ENCODE measurements at regions not wholly inside any gene's neighbourhood (a gene's known extent, or its start where the extent isn't known, plus 50 kb on each side); places are given as distances from the start of the nearest gene placed in this dataset.
A peak's percentile ranks its signal among the peaks of the same experiment; 100 is the strongest.

GRCh38 chr2:177147093-177147694, 65.4 kb upstream of the HNRNPA3 start:
- no peak for TF ChIP-seq ATF3 (IDR thresholded peaks at IDR 0.05)
- TF ChIP-seq SP1 (IDR thresholded peaks at IDR 0.05), result no peak
- TF ChIP-seq RAD21 (IDR thresholded peaks at IDR 0.05), result peak; percentile 82
- TF ChIP-seq CTCF (IDR thresholded peaks at IDR 0.05; ENCODE audit: low read depth, low read length, missing input control), result peak; percentile 56
- Histone ChIP-seq H3K27ac (ENCODE audit: low read depth in 1 of 2, low read length in 2 of 2) (no peak overlapping the region), H3K36me3 (ENCODE audit: control insufficient read depth in 4 of 4, insufficient read depth in 3 of 4, low read depth in 1 of 4, low read length in 3 of 4) (no peaks in the 10 kb centered on the region), H3K4me3 (ENCODE audit: low read depth in 1 of 3, low read length in 3 of 3) (no peak overlapping the region), H3K4me1 (ENCODE audit: control insufficient read depth in 4 of 4, insufficient read depth in 4 of 4, low read length in 3 of 4) (peaks cover 0 to 10% (median 7%) of the 10 kb centered on the region in 4 donors), H3K27me3 (ENCODE audit: control insufficient read depth in 4 of 4, insufficient read depth in 4 of 4, low read length in 3 of 4) (peaks cover 0 to 8% (median 3%) of the 10 kb centered on the region in 4 donors), H3K9ac (ENCODE audit: low read depth in 1 of 2, low read length in 2 of 2) (no peak overlapping the region), H3K9me3 (ENCODE audit: control insufficient read depth in 4 of 4, low read length in 3 of 4) (no peaks in the 10 kb centered on the region)
- DNase-seq (ENCODE audit: low spot score), result no peak
- under 1% methylated on average over 2 of the region's 2 CpGs for WGBS

DNA sequence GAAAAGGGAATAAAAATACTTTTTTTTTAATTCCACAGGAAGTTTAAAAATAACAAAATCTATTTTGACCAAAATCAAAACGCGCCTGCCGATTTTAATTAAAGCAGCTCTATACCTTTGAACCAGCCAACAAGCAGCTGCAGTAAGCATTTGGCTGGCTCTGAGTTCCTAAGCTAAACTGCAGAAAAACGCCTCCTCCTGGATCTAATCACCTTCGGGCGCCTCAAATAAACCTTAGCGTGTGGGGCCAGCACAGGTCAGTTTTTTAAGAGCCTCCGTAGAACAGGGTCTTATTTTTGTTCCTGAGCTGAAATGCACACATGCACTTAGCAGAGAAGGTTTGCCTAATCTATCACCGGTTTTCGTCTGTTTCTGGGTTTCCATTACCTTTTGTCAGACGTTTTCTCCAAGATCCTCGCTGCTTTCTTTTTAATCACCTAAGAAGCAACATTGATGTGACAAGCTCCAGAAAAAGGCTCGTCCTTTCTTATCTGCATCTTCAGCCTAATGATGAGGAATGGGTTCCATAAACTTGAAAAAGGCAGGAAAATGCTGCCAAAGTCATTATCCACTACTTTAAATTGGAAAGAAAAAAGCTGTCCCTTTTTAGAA, 64.7 kb upstream of the HNRNPA3 start:
- Histone ChIP-seq H3K9ac (ENCODE audit: low read depth in 1 of 2, low read length in 2 of 2) (no peak overlapping the region), H3K9me3 (ENCODE audit: control insufficient read depth in 4 of 4, low read length in 3 of 4) (no peaks in the 10 kb centered on the region), H3K4me3 (ENCODE audit: low read depth in 1 of 3, low read length in 3 of 3) (no peak overlapping the region), H3K27me3 (ENCODE audit: control insufficient read depth in 4 of 4, insufficient read depth in 4 of 4, low read length in 3 of 4) (peaks cover 0 to 8% (median 3%) of the 10 kb centered on the region in 4 donors), H3K36me3 (ENCODE audit: control insufficient read depth in 4 of 4, insufficient read depth in 3 of 4, low read depth in 1 of 4, low read length in 3 of 4) (no peaks in the 10 kb centered on the region), H3K4me1 (ENCODE audit: control insufficient read depth in 4 of 4, insufficient read depth in 4 of 4, low read length in 3 of 4) (peaks cover 0 to 10% (median 7%) of the 10 kb centered on the region in 4 donors), H3K27ac (ENCODE audit: low read depth in 1 of 2, low read length in 2 of 2) (no peak overlapping the region)
- TF ChIP-seq, protein P1, sequence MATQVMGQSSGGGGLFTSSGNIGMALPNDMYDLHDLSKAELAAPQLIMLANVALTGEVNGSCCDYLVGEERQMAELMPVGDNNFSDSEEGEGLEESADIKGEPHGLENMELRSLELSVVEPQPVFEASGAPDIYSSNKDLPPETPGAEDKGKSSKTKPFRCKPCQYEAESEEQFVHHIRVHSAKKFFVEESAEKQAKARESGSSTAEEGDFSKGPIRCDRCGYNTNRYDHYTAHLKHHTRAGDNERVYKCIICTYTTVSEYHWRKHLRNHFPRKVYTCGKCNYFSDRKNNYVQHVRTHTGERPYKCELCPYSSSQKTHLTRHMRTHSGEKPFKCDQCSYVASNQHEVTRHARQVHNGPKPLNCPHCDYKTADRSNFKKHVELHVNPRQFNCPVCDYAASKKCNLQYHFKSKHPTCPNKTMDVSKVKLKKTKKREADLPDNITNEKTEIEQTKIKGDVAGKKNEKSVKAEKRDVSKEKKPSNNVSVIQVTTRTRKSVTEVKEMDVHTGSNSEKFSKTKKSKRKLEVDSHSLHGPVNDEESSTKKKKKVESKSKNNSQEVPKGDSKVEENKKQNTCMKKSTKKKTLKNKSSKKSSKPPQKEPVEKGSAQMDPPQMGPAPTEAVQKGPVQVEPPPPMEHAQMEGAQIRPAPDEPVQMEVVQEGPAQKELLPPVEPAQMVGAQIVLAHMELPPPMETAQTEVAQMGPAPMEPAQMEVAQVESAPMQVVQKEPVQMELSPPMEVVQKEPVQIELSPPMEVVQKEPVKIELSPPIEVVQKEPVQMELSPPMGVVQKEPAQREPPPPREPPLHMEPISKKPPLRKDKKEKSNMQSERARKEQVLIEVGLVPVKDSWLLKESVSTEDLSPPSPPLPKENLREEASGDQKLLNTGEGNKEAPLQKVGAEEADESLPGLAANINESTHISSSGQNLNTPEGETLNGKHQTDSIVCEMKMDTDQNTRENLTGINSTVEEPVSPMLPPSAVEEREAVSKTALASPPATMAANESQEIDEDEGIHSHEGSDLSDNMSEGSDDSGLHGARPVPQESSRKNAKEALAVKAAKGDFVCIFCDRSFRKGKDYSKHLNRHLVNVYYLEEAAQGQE (IDR thresholded peaks at IDR 0.05), result no peak
- TF ChIP-seq YY1 (IDR thresholded peaks at IDR 0.05), result no peak
- TF ChIP-seq RAD21 (IDR thresholded peaks at IDR 0.05), result no peak
- TF ChIP-seq EGR1 (IDR thresholded peaks at IDR 0.05; ENCODE audit: low read depth in 2 of 2), result no peak
- TF ChIP-seq RXRA (IDR thresholded peaks at IDR 0.05), result no peak
- TF ChIP-seq FOXA1 (IDR thresholded peaks at IDR 0.05), result no peak
- TF ChIP-seq ATF3 (IDR thresholded peaks at IDR 0.05), result no peak
- TF ChIP-seq HNF4A (conservative IDR thresholded peaks at IDR 0.05), result no peak
- TF ChIP-seq NR2F2 (IDR thresholded peaks at IDR 0.05), result no peak
- TF ChIP-seq GABPA (IDR thresholded peaks at IDR 0.05 in 1 of 2, conservative IDR thresholded peaks at IDR 0.05 in 1 of 2), result no peak
- TF ChIP-seq JUND (IDR thresholded peaks at IDR 0.05), result no peak
- no peak for TF ChIP-seq ZBTB33 (IDR thresholded peaks at IDR 0.05)
- no peak for TF ChIP-seq TAF1 (conservative IDR thresholded peaks at IDR 0.05)
- WGBS, result 26% methylated on average over 13 of the region's 13 CpGs
- DNase-seq (ENCODE audit: low spot score), result no peak
